G401 (cell line): ENCODE measurements at regions not wholly inside any gene's neighbourhood (a gene's known extent, or its start where the extent isn't known, plus 50 kb on each side); places are given as distances from the start of the nearest gene placed in this dataset.
"Not testable (repeated sequence)": the region's sequence is repeated elsewhere in the genome, so short reads cannot be mapped to it uniquely, and the experiment has no call there.

ENCODE experiments used
- DNase-seq: peaks from one replicate; pipeline ENCODE4 v3.0.0-alpha.2; 2015; ENCODE audit warnings: low spot score
- in situ Hi-C: cut with HindIII; loops from 2 replicates; pipeline ENCODE4 v1.10.0; 2016; ENCODE audit warnings: low sequenced_read_pairs, mixed read lengths

DNA sequence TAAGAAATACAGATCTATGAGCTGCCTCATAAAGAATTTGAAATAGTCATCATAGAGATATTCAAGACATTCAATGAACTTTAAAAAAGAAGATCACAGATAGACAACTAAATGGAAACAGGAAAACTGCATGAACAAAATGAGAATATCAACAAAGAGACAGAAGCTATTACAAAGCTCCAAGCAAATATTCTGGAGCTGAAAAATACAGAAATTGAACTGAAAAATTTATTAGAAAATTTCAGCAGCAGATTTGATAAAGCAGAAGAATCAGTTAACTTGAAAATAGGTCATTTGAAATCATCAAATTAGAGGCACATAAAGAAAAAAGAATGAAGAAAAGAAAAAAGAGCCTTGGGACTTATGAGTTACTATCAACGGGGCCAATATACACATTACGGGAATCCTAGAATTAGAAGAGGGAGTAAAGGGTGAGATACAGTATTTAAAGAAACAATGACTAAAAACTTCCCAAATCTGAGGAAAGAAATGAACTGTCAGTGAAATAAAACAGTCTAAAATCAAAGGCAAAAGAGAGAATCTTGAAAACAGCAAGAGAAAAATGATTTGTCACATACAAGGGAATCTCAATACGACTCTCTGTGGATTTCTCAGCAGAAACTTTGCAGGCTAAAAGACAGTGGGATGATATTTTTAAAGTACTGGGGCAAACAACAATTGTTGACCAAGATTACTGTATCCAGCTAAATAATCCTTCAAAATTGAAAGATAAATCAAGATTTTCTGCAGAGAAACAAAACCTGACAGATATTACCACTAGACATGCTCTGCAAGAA lies 641.6 kb downstream of the ANKRD50 start:
- in situ Hi-C loops: no loop called here
- DNase-seq: no peak

DNA sequence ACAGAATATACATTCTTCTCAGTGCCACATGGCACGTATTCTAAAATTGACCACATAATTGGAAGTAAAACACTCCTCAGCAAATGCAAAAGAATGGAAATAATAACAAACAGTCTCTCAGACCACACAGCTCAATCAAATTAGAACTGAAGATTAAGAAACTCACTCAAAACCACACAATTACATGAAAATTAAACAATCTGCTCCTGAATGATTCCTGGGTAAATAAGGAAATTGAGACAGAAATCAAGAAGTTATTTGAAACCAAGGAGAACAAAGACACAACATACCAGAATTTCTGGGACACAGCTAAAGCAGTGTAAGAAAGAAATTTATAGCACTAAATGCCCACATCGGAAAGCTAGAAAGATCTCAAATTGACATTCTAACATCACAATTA lies 637.3 kb downstream of the ANKRD50 start:
- DNase-seq, in situ Hi-C loops: not testable (repeated sequence)

DNA sequence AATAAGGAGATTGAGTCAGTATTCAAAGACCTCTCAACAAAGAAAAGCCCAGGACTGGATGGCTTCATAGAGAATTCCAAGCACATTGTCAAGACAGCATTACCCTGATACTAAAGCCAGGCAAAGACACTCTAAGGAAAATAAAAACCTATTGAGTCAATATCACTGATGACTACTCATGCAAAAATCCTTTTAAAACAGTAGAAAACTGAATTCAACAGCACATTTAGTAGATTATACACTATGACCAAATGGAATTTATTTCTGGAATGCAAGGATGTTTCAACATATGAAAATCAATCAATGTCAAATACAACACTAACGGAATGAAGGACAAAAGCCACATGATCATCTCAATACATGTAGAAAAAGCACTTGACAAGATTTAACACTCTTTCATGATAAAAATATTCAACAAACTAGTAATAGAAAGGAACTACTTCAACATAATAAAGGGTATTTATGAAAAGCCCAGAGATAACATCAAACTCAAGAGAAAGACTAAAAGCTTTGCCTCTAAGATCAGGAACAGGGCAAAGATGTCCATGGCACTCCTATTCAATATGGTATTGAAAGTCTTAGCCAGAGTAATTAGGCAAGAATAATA lies 633.3 kb downstream of the ANKRD50 start:
- in situ Hi-C loops: no loop called here
- no peak for DNase-seq

DNA sequence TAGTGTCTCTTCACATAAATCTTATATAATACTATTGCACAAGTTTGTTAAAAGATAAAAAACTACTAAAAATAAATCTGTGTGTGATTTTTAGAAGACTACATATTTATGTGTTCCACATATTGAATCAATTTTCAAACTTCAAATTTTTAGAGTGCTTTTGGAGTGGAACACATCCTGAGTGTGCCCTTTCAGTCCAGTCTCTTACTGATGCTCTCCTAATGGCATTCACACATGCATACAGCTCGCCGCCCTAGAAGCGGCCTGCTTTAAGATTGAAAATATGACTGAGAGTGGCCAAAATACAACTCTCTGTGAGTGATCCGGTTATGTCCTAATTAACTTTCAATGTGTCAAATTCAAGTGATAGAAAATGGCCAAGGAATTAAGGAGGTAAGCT lies 628.8 kb downstream of the ANKRD50 start:
- in situ Hi-C loops: no loop called here
- no peak for DNase-seq

DNA sequence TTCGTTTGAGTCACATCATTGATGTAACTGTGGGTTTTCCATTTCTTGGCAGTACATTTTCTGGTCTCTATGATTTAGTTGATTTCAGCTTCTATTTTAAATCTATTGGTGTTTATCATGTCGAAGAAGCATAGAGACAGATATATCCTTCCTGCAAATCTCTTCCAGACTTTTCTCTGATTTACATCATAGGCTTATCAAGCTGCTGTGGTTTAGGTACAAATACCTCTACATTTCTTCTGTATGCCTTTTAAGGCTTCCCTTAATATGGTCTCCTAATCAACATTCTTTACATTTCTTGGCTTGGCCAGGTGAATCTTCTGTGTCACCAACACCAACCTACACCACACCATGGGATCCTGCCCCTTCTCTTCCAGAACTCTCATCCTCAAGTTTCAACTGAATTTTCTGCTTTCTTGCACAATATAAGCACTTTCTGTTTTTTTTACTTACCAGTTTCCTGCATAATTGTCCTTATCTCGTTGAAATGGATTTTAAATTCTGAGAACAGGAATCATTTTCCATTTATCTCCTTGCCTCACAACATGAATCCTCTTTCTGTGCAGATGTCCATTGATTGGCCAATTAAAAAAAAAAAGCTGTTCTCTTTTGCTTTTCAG lies 626.9 kb downstream of the ANKRD50 start:
- in situ Hi-C loops: no loop called here
- no peak for DNase-seq

DNA sequence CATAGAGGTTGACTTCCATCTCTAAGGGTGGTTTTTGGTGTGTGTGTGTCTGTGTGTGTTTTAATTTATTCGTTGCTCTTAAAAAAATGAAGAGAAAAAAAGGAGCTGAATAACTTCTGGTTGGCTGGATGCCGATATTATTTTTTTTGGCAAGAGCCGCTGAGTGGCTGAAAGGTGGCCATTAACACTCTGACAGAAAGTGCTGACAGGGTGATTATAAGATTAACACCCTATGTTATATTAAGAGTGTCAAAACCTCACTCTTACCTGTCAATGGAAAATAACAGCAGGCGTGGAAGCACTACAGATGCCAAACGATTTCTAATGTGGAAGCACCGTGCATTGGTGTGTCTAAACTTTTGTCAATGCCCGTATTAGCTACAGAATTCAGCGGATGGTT lies 622.5 kb downstream of the ANKRD50 start:
- DNase-seq: no peak
- in situ Hi-C loops: no loop called here

DNA sequence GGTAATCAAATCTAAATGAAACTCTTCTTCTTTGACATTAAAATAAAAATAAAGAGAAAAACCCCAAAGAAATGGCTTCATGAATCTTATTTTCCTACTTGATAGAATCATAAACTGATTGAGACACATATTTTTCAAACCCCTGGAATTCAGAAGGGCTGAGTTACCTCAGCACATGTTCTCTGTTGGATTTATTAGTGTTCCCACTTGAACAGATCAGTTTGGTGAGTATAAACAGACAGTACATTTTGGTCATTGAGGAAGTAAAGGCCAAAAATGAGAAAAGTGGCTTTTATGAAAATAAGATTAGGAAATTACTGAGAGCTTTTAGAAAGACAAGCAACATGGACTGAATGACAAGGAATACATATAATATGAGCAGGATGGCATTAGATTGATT lies 620.4 kb downstream of the ANKRD50 start:
- in situ Hi-C loops: no loop called here
- DNase-seq: no peak

DNA sequence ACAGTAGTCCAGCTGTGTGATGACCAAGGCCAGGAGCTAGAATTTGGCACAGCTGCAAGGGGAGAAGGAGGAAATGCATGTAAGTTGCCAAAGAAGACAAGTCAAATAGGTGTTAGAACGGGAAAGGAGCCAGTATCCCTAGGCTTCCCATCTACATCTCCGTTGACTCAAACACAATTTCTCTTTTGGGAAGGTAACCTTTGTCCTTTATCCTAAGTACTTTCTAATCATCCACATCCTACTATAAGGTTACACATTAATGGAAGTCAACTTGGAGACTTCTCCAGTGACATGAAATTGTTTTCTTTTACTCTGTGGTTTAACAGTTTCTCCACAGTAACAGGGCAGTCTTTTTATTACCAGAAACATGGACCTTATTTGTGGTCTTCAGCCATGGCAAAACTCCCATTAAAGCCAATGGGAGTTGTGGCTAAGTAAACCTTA lies 620.0 kb downstream of the ANKRD50 start:
- no peak for DNase-seq
- in situ Hi-C loops: no loop called here

DNA sequence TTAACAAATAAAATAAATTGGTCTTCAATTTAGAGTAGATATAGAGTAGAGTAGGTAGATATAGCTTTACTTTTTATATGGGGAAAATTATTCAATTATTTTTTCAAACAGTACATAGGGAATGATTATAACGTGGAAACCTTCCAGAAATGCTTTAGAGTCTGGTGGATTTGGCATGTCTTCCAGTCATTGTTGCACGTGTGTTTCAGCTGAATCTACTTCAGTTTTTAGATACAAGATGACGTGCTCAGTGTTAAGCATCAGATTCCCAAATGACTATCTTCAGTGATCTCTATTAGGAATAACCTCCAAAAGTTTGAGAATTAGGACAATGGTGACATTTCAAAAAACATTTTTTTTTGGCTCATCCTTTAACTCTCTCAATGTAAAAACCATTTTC lies 616.9 kb downstream of the ANKRD50 start:
- in situ Hi-C loops: no loop called here
- no peak for DNase-seq

DNA sequence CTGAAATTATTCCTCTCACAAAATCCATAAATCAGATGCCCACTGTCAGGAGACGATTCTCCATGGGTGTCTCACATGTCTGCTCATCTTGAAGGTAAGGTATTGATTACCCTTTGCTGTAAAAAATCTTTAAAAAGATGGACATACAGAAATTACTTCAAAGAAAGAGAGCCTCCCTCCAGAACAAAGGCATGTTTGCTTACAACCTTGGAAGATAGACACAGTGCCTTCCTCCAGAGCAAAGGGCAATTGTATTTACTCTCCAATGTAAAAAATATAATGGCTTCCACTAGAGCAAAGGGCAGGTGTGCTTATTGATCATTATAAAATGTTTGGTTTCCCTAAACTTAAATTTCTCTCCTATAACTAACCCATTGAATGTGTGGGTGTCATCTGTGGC lies 616.2 kb downstream of the ANKRD50 start:
- in situ Hi-C loops: no loop called here
- no peak for DNase-seq

DNA sequence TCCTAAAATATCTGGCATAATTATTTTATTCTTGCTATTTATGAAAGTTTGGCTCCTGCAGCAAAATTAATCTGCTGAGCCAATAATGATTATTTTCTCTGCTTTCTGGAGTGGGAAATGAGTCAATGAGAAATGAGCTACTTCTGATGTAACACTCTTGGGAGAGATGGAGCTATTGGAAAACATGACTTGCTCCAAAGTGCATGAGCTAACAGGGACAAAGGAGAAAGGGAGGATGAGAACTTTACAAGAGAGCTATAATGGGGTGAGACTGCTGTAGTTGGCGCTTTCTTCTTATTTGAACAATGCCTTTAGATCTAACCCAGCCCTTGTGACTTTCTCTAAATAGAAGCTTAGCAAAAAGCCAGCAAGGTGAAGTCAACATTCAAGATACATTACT lies 615.1 kb downstream of the ANKRD50 start:
- in situ Hi-C loops: no loop called here
- DNase-seq: no peak

DNA sequence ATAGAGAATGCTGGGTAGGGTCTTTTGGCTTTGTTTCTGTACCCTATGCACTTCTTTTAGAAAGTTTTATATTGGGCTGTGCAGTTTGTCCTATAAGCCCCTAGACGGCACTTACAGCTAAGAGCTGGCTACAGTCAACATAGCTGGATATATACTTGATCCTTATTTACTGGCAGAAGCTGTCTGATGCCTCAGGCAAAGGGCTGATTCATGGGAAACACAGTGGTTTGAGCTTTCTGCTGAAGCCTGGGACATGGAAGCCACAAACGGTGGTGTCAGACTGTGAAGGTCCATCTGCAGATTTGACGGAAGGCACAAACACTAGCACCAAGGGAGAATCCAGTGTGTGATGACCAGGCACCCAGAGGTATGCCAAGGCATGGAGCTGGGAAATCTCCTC lies 608.4 kb downstream of the ANKRD50 start:
- DNase-seq: no peak
- in situ Hi-C loops: no loop called here

DNA sequence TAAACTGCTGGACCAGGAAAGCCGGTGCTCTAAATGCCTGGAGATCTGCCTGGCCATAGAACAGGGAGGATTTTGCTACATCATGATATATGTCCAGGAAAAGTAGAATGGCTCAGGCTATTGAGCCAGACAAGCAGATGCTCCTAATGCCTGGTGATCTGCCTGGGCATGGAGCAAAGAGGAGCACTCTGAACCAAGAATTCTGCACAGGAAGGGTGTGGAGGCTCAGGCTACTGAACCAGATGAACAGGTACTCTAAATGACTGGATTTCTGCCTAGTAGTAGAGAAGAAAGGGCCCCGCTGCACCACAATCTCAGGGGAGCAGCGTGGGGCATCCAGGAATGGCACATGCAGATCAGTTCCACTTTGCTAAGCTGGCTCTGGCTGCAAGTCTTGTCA lies 607.9 kb downstream of the ANKRD50 start:
- no peak for DNase-seq
- in situ Hi-C loops: no loop called here

DNA sequence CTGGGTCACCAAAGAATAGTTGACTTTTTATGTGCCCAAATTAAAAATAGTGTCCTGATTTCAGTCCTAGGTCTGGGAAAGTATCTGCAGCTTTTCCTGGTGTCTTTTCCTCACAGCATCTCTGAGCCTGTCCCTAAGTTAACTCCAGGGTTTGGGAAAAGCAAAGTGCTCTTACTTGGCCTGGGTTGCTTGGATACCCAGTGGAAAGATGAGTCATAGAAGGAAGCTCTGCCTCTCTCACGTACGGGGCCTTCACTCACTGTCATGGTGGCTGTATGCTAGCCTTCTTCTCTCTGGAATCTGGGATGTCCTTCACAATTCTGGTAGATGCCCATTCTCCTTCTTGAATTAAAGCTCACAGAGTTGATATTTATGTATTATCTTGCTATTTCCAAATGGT lies 607.3 kb downstream of the ANKRD50 start:
- DNase-seq: no peak
- in situ Hi-C loops: no loop called here

DNA sequence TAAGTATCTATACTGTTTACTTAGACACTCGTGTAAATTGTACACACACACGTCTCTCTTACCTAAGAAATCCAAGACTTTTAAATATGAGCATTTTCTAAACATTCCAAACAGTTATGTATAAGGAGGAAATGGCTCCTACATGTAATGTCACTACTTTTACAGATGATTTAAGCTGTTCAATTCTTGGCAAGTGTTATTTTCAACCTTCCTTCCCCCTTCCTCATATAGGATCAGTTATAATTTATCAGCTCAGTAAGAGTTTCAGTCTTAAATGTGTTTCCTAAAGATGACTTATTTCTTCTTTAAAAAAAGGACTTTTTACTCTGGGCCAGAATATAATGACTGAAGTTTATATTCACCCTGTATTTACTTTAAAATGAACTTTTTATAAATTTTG lies 601.1 kb downstream of the ANKRD50 start:
- DNase-seq: peak; percentile 4
- in situ Hi-C loops: no loop called here

DNA sequence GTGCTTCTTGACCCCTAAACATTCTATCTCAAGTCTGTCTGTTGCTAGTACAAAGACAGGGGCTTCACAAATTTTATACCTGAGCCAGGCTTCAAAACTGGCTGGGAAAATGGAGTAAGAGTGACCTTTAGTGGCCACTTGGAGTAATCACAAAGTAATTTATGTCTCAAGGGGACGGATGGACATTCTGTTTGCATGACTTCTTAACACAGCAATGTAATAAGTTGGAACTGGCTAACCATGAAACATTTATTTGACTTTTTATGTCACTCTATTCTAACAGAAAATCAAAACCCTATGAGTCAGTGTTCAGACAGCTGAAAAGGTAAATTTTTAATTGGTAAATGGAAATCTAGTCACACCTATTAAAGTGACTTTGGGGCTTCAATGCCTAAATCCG lies 600.6 kb downstream of the ANKRD50 start:
- in situ Hi-C loops: no loop called here
- peak; percentile 62 for DNase-seq

DNA sequence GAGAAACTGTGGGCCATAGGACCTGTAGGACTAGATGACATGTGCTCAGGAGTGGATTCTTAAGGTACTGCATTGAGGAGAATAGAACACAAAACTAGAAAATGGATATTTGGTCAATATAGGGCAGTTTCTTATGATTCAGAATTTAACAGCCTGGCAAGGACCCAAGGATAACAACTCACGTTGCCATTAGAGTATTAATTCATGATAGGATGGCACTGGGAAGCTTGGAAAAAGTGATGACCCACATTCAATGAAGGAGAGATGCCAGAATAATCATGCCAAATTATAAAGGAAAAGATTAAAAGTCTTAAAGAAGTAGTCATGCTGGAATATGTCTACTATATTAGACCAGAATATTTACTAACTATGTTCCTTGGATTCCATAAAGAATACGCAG lies 594.5 kb downstream of the ANKRD50 start:
- DNase-seq: no peak
- in situ Hi-C loops: no loop called here

DNA sequence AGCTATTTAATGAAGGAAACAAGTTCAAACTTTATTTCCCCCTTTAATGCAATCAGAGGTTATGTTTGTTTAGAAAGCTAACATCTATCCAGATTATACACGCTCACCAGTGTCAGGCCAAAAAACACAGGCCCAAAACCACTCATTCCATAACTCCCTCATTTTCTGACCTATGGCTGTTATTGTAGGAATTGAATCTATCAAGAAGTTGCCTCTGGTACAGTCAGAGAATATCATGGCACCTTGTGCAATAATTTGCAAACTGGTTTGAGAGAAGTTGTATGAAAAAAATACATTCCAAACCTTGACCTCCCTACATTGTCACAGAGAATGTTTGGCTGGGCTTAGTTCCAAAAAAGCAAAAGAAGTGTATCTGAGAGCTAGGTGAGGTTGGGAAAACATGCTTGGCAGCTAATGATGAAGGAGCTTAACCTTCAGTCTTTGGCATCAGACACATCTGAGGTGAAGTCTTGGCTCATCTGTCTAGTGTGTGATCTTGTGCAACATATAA lies 591.0 kb downstream of the ANKRD50 start:
- DNase-seq: no peak
- in situ Hi-C loops: no loop called here

DNA sequence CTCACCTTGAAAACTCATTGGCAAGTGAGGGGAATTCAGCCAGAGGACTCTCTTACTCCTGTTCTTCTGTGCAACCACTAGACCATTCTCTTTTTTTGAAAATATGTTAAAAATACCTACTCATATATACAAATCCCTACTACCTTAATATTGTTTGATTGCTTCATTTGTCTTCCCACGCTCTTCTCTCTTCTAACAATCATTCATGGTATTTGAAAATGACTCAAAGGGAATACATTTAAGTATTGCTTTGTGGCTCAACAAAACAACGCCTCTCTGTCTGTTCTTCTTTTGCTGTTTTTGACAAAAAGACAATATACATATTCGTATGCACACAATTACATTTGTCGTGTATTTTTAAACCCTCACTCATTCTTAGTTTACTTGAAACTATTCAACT lies 589.4 kb downstream of the ANKRD50 start:
- in situ Hi-C loops: no loop called here
- no peak for DNase-seq

DNA sequence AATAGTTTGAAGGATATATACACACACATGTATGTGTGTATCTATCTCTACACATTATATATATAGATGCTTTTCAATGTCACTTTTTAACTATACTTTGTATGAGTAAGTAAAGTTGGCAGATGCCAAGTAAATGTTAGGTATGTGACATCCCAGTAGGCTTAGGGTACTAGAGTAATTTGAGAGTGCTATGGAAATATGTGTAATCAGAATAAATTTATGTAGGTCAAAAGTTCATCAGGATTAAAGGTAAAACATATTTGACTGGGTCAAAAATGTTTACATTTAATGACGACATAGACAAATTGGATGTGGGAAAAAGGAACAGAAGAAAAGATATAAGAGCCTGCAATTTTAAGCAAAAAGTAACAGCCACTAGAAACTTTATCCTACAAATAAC lies 588.8 kb downstream of the ANKRD50 start:
- DNase-seq: no peak
- in situ Hi-C loops: no loop called here
